Cerebellar nuclear complex (tissue), 1 donor: ENCODE measurements at regions not wholly inside any gene's neighbourhood (a gene's known extent, or its start where the extent isn't known, plus 50 kb on each side); places are given as distances from the start of the nearest gene placed in this dataset.
"Not testable (repeated sequence)": the region's sequence is repeated elsewhere in the genome, so short reads cannot be mapped to it uniquely, and the experiment has no call there.

Experiments used
- DNase-seq, 2 experiments: peaks; one replicate each; lab custom pipeline; 2025; lab: John Stamatoyannopoulos, UW

- DNase-seq = no peak
Observed at GRCh38 chr6:113750151-113750855, 106.8 kb upstream of the MARCKS start.

GRCh38 chr6:113754291-113754690, 102.9 kb upstream of the MARCKS start:
- no peak for DNase-seq

- DNase-seq = no peak
Observed at GRCh38 chr6:113755449-113756289, 101.5 kb upstream of the MARCKS start.

GRCh38 chr6:113756290-113756665, 100.9 kb upstream of the MARCKS start:
- no peak for DNase-seq

GRCh38 chr6:113758214-113758613, 98.9 kb upstream of the MARCKS start:
- no peak for DNase-seq

GRCh38 chr6:113758826-113759574, 98.1 kb upstream of the MARCKS start:
- DNase-seq = no peak

- DNase-seq = no peak
Observed at GRCh38 chr6:113762641-113763040, 94.5 kb upstream of the MARCKS start.

GRCh38 chr6:113763311-113763766, 93.8 kb upstream of the MARCKS start:
- no peak for DNase-seq

- DNase-seq = no peak
Observed at GRCh38 chr6:113763876-113764275, 93.3 kb upstream of the MARCKS start.

- no peak for DNase-seq
Observed at GRCh38 chr6:113765909-113766308, 91.2 kb upstream of the MARCKS start.

GRCh38 chr6:113767985-113768384, 89.2 kb upstream of the MARCKS start:
- DNase-seq = no peak

- no peak for DNase-seq
Observed at GRCh38 chr6:113772961-113773360, 84.2 kb upstream of the MARCKS start.

GRCh38 chr6:113774127-113774825, 82.9 kb upstream of the MARCKS start:
- DNase-seq = no peak

GRCh38 chr6:113776998-113777397, 80.1 kb upstream of the MARCKS start:
- no peak for DNase-seq

GRCh38 chr6:113777601-113778000, 79.5 kb upstream of the MARCKS start:
- DNase-seq = no peak

- DNase-seq = no peak
Observed at GRCh38 chr6:113779656-113780055, 77.5 kb upstream of the MARCKS start.

- DNase-seq = no peak
Observed at GRCh38 chr6:113782636-113783035, 74.5 kb upstream of the MARCKS start.

GRCh38 chr6:113786168-113786567, 71.0 kb upstream of the MARCKS start:
- no peak for DNase-seq

GRCh38 chr6:113788586-113788985, 68.6 kb upstream of the MARCKS start:
- no peak for DNase-seq

GRCh38 chr6:113791225-113791624, 65.9 kb upstream of the MARCKS start:
- not testable (repeated sequence) for DNase-seq

- DNase-seq = not testable (repeated sequence)
Observed at GRCh38 chr6:113795371-113795770, 61.8 kb upstream of the MARCKS start.

GRCh38 chr6:113796038-113796437, 61.1 kb upstream of the MARCKS start:
- no peak for DNase-seq
